ENCODE measurements at regions not wholly inside any gene's neighbourhood (a gene's known extent, or its start where the extent isn't known, plus 50 kb on each side); places are given as distances from the start of the nearest gene placed in this dataset.

DNA sequence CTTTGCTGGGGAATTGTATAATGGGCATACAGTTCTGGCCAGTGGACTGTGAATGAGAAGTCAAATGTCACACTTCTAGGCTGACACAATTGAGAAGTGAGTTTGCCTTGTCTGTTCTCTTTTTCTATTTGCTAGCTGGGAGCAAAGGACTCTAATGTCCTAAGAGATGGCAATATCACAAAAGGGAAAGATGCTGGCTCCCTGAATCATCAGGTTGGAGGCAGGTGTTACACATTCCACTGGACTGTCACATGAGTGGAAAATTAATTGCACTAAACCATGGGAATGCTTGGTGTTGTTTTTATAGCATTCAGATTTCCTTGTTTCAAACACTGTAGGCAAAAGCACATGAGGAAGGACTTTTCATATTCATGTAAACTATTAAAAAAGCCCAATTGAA is 388.3 kb downstream of the ADAM29 start:
- Histone ChIP-seq H3K4me1 (replicated peaks in 1 of 4; ENCODE audit: control insufficient read depth in 3 of 4, insufficient read depth in 4 of 4, low read length in 3 of 4) (no peaks in the 10 kb centered on the region), H3K18ac (ENCODE audit: extremely low read depth, low read length) (no peak overlapping the region), H3K27ac (ENCODE audit: low read depth, low read length) (no peak overlapping the region), H4K20me1 (replicated peaks in 1 of 2; ENCODE audit: control insufficient read depth in 1 of 2, insufficient read depth in 2 of 2, low read length in 2 of 2) (no peaks in the 10 kb centered on the region), H3K36me3 (ENCODE audit: control insufficient read depth in 2 of 4, insufficient read depth in 4 of 4, low read length in 3 of 4) (no peaks in the 10 kb centered on the region), H3K4ac (replicated peaks; ENCODE audit: insufficient read length, low read depth, low read length) (no peak overlapping the region), H3K23me2 (ENCODE audit: low read depth, low read length) (no peaks in the 10 kb centered on the region), H2BK120ac (replicated peaks; ENCODE audit: low read depth, low read length) (no peak overlapping the region), H3K79me1 (ENCODE audit: low read depth, low read length) (no peaks in the 10 kb centered on the region), H3K27me3 (replicated peaks in 1 of 4; ENCODE audit: control insufficient read depth in 3 of 4, extremely low read depth in 1 of 4, insufficient read depth in 3 of 4, low read length in 3 of 4) (no peaks in the 10 kb centered on the region), H3K23ac (ENCODE audit: insufficient read length) (no peak overlapping the region), H3K4me2 (ENCODE audit: insufficient read depth in 1 of 2, low read depth in 2 of 2, low read length in 2 of 2) (no peak overlapping the region), H2BK15ac (ENCODE audit: low read length) (no peak overlapping the region), H2BK20ac (ENCODE audit: low read length) (no peak overlapping the region), H2BK12ac (ENCODE audit: low read depth, low read length) (no peak overlapping the region), H2BK5ac (ENCODE audit: low read depth, low read length) (no peak overlapping the region), H3K79me2 (ENCODE audit: control insufficient read depth in 1 of 2, insufficient read depth in 2 of 2, low read length in 2 of 2) (no peaks in the 10 kb centered on the region), H3K14ac (ENCODE audit: insufficient read length) (no peak overlapping the region), H2AK5ac (ENCODE audit: low read depth, low read length) (no peak overlapping the region), H3K9me3 (ENCODE audit: insufficient read depth in 2 of 2, low read depth in 1 of 2, low read length in 1 of 2) (no peaks in the 10 kb centered on the region), H3K4me3 (ENCODE audit: extremely low read depth in 1 of 4, insufficient read depth in 2 of 4, low read depth in 3 of 4, low read length in 4 of 4) (no peak overlapping the region), H3K56ac (replicated peaks; ENCODE audit: insufficient read length, low read depth, low read length) (no peak overlapping the region), H2AFZ (ENCODE audit: low read length) (no peak overlapping the region), H4K91ac (replicated peaks; ENCODE audit: insufficient read length, low read length) (no peak overlapping the region), H3K9ac (replicated peaks in 1 of 4; ENCODE audit: extremely low read depth in 1 of 4, low read depth in 3 of 4, low read length in 3 of 4) (no peak overlapping the region), H4K8ac (ENCODE audit: extremely low read depth, insufficient read depth, low read length) (no peak overlapping the region), H4K5ac (ENCODE audit: insufficient read length, low read depth, low read length) (no peak overlapping the region)
- ChIA-PET POLR2A (ENCODE audit: partially characterized antibody) (no interaction called here), CTCF (ENCODE audit: partially characterized antibody) (no interaction called here)
- no peak for TF ChIP-seq SUZ12 (IDR thresholded peaks at IDR 0.05; ENCODE audit: low read length)
- TF ChIP-seq, protein P1, sequence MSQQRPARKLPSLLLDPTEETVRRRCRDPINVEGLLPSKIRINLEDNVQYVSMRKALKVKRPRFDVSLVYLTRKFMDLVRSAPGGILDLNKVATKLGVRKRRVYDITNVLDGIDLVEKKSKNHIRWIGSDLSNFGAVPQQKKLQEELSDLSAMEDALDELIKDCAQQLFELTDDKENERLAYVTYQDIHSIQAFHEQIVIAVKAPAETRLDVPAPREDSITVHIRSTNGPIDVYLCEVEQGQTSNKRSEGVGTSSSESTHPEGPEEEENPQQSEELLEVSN (IDR thresholded peaks at IDR 0.05): no peak
- no peak for TF ChIP-seq SP1 (IDR thresholded peaks at IDR 0.05; ENCODE audit: low read depth, low read length)
- no peak for TF ChIP-seq CBX5 (IDR thresholded peaks at IDR 0.05; ENCODE audit: low read depth, low read length)
- FAIRE-seq (no peak), DNase-seq (ENCODE audit: low read depth in 1 of 2, low spot score in 2 of 2) (no peak)

Data from H1 (cell line).